ENCODE measurements at regions not wholly inside any gene's neighbourhood (a gene's known extent, or its start where the extent isn't known, plus 50 kb on each side); places are given as distances from the start of the nearest gene placed in this dataset.
A peak's percentile ranks its signal among the peaks of the same experiment; 100 is the strongest.

DNA sequence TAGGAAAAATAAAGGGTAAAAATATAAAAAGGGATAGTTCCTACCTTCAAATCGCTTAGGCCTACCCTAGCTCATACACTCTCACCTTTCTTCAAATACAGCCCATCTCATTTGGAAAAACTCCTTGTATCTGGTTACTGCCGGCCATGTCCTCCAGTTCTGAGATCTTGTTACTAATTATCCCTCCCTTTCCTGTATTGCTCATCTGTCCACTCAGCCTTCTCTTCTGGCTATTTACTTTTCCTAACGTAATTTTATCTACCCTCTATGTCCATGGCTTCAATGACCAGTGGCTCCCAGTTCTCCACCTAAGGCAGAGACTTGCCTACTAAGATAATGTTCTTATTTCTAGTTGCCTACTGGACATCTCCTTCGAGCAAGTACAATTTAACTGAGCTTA is 342.9 kb upstream of the ACVR2A start:
- DNase-seq (ENCODE audit: low spot score) = no peak

DNA sequence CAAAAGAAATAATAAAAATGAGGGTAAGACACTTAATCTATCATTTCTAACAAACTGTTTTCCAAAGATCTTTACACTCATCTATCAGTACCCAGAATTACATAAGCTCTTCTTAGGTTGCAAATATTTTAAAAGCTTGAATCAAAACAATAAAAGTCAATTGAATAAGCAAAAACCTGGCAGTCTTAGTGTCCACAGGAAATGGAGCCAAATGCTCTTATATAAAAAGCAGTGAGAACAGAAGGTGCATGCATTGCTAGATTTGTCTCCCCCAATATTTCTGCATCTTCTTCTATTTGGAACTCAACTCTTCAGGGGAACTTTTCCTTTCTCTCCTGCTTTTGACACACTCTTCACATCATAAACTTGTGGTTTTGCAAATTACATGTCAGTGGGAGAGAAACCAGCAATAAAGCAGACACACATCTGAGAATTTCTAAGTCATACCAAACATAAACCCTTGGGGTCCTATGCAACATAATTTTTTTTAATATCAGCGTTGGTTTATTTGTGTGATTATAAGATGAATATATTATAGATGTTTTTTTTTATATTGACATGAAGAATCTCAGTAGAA is 343.9 kb upstream of the ACVR2A start:
- DNase-seq (ENCODE audit: low spot score) = no peak

DNA sequence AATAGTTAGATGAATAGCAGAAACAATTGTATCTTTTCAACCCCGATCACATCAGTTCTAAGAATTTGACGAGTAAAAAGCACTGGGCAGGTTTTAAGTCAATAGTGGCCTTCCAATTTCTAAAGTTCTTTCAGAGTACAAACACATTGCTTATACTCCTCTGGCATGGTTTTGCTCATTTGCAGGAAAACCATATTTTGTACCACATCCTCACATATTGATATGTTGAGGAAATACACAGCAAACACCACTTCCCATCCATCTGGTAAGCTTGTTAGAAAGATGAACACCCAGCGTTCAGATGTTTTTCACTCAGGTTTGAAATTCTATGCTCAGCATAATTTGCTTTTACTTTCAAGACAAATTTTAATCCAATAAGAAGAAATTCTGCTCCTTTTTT is 344.6 kb upstream of the ACVR2A start:
- no peak for DNase-seq (ENCODE audit: low spot score)

DNA sequence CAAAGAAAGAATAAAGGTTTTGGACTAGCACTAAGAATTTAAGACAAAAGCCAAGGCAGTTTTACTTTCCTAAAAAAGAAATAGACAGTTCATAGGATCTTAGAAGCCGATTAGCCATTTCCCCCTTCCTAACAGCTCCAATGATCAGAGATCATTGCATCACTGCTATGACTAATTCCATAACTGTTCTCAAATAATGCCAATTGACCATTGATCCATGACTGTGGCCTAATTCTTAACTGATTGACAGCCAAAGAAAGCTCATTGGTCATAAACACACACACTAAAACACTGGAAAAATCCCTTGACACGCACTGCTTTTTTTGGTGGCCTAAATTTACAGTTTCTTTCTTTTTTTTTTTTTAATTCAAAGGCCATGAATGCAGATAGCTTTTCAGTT is 345.0 kb upstream of the ACVR2A start:
- DNase-seq (ENCODE audit: low spot score) = no peak

DNA sequence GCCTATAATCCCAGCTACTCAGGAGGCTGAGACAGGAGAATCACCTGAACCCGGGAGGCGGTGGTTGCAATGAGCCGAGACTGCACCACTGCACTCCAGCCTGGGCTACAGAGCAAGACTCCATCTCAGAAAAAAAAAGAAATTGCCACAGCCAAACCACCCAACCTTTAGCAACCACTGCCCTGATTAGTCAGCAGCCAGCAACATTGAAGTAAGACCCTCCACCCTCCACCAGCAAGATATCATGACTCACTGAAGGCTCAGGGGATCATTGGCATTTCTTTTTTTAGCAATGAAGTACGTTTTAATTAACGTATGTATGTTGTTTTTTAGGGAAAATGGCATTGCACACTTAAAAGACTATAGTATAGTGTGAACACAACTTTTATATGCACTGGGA is 349.1 kb upstream of the ACVR2A start:
- DNase-seq (ENCODE audit: low spot score) = no peak

DNA sequence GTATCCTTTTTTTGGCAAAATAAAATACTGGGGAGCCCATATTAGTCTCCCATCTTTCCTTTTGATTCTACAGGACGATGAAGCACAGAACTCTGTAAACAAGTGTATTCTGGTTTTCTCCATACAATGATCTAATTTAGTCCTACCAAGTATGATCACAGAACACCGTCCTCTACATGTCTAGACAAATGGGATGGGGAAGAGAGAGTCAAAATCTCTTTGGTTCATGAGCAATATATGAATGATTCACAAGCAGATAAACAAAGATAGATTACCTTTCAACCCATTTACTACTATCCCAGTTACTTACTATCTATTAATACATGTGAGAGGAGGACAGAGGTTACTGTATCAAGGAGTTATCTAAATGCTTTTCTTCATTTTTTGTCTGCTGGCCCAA is 352.4 kb upstream of the ACVR2A start:
- no peak for DNase-seq (ENCODE audit: low spot score)

GRCh38 chr2:147491506-147491905 is 353.3 kb upstream of the ACVR2A start:
- DNase-seq (ENCODE audit: low spot score) = no peak

DNA sequence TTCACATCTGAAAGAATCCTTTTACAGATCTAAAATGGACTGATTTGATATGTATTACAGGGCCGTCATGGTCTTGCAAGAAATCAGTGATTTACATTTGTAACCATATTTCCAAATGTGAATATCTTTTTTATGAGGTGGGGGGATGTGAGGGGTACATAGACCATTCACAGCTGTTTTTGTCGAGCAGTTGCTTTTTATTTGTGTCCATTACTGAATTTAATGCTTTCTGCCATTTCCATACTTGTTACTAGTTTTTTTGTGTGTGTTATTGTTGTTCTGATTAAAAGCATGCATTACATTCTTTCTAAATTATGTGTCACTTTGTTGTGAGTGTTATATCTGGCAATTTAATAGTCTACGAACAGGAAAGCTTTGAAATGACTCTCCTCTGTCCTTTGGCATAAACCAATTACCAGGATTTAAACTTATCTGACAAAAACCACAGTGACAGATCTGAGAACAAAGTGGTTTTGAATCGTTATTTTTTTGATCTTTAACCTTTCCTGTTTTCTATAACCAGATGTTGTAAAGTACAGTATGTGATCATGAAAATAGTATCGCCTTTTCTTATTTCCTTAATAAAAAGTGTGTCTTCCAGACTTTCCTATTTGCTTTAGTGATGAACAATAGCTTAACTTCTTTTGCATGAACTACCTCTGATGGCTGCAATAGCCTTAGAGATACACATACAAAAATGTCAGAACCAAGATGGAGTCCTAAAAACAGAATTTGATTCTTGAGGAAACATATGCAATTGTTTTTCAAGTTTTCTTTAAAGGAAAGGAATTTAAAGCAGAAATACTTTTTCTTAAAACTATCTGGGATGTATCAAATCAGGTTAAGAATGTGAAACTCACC is 354.2 kb upstream of the ACVR2A start:
- no peak for DNase-seq (ENCODE audit: low spot score)

DNA sequence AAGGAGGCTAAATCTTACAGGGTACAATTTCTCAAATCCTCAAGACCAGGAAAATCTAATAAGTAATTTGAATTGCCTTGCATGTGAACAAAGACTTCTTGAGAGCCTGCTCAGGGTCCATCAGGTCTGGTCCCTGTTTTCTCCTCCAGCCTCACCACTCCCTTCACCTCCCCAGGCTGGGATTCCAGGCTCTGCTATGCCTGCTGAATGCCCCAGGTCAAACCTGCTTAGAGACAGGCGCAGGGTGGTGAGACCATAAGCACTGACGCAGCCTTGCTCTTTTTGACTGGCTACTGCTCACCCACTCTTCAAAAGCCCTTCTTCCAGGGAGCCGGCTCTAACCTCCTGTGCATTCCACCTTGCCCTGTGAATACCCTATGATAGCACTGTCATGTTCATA is 356.4 kb upstream of the ACVR2A start:
- no peak for DNase-seq (ENCODE audit: low spot score)

GRCh38 chr2:147487978-147488289 is 356.9 kb upstream of the ACVR2A start:
- DNase-seq (ENCODE audit: low spot score) = no peak

DNA sequence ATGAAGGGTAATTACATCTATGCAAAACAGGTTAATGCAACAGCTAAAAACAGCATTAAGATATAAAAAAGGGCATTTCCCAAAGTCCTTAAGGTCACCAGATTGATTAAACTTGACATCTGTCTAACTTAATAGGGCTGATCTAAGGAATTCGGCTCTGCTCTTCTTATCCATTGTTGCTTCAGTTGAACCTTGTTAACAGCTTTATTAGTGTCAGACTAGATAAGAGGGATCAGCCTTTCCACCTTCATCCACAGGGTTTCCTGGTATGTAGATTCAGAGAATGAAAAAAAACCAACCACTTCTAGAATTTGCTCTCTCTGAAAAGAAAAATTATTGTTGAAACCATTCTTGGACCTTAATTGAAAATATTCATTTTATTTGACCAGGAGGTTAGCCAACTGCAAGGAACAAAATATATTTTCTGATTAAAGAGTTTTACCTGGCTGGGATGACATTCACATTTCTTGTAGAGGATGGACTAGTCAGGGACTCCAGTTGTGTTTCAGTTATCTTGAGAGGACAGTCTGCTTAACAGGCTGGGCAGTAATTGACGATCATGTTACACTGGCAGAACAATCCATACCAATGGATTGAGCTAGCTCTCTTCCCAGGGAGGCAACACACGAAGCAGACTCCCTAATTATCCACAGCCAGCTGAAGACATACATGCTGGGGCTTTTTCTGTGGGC is 357.4 kb upstream of the ACVR2A start:
- no peak for DNase-seq (ENCODE audit: low spot score)

- DNase-seq (ENCODE audit: low spot score) = no peak
Observed at GRCh38 chr2:147485210-147485851, 359.5 kb upstream of the ACVR2A start.

DNA sequence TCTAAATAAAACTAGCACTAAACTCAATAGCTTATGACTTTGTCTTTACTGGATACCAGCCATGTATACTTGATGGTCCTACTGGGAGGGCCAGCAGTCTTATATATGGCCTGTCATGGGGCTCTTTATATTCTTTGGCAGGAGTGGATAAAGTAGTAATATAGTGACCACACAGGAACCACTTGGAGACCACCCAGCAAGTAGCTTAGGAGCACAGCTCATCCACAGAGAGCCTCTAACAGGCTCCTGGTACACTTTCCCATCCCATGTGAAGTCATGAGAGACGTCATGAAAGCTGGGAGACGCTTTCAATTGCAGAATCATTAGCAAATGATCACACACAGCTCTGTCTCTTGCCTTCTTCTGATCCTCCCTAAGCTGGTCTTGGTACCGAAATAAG is 360.9 kb upstream of the ACVR2A start:
- no peak for DNase-seq (ENCODE audit: low spot score)

DNA sequence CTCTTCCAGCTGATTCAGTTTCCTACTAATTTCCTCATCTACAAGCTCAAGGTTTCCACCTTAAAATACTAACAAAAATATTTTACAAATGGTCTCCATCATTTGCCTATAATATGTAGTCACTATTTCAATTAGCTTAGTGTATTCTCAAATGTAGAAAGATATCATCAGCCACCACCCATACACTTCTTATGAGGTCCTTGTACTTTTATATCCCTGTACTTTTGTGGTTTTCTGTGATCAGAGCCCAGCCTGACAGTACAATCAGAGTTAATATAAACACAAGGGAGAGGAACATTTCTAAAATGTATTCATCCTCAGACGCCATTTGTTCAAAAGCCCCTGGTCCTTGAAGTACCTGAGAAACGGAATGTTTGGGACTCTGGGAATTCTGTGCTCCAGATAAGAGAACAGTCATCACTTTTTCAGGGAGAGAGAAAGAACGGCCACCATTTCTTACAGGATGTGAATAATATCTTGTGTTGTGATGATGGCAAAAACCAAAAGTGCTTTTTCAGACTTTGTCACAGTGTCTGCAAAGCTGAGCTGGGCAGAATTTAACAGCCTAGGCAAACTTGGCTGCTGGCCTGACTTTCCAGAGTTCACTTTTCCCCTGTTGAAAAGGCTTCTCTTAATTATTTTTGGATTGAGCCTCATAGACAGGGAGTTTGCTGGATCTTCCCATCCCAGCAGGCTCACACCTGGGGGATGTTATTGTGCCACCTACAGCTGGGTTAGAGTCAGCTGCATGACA is 361.7 kb upstream of the ACVR2A start:
- DNase-seq (ENCODE audit: low spot score) = no peak

DNA sequence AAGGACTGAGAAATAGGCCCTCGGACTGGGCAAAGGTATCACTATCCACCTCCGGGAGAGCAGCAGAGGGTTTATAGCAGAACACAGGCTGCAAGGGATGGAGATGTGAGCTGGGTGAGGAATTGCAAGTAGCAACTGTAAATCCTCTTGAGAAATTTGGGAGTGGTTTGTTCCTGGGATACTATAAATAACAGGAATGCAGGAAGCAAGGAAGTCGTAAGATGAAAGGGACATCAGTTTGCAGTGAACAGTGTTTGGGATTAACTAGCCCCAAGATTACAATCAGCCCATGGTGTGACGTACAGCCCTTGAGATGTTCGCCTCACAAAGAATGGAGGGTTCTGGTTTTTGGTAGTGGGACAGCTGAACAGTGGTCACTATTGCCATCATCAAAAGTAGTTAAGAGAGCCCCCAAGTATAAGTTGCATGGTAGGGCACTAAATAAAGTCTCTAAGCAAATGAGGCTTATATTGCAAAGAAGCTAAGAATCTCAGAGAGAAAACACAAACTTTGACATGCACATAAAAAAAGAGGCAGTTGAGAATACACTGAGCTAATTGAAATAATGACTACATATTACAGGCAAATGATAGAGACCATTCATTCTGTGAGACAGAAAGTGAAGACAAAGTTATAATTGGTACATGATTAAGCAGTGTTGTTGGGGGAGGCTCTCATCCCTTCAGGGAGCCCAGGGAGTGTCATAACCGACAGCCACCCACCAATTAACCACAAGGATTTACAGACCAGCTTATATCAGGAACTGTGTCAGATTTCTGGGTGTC is 362.5 kb upstream of the ACVR2A start:
- peak; percentile 22 for DNase-seq (ENCODE audit: low spot score)

DNA sequence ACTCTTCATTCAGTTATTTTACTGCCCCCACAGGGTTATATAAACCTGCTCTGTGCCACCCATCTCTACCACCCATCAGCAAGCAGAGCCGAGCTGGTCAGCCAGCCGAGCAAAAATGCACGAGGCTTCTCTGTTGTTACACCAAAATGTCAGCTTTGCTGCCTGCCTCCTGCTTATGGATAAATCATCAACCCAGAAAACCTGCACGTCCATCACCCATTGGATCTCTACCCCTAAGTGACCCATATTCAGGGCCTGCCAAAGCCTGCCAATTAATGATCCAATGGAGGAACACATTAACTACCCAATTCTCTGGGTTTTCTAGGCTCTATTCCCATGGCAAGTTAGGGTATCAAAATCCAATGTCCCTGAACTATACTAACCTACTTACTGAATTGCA is 365.5 kb upstream of the ACVR2A start:
- no peak for DNase-seq (ENCODE audit: low spot score)

GRCh38 chr2:147473075-147473474 is 371.8 kb upstream of the ACVR2A start:
- DNase-seq (ENCODE audit: low spot score) = no peak

GRCh38 chr2:147471126-147471525 is 373.7 kb upstream of the ACVR2A start:
- no peak for DNase-seq (ENCODE audit: low spot score)

- no peak for DNase-seq (ENCODE audit: low spot score)
Observed at GRCh38 chr2:147469471-147469870, 375.4 kb upstream of the ACVR2A start.

GRCh38 chr2:147468963-147469362 is 375.9 kb upstream of the ACVR2A start:
- DNase-seq (ENCODE audit: low spot score) = no peak

- no peak for DNase-seq (ENCODE audit: low spot score)
Observed at GRCh38 chr2:147468349-147468748, 376.5 kb upstream of the ACVR2A start.

All from GM03348 (cell line).